Neural cell (in vitro differentiated cells): ENCODE measurements at regions not wholly inside any gene's neighbourhood (a gene's known extent, or its start where the extent isn't known, plus 50 kb on each side); places are given as distances from the start of the nearest gene placed in this dataset.

Experiments
- CTCF ChIP-seq: fragments of 450-650 bp; IDR thresholded peaks from 2 replicates; pipeline ENCODE4 v1.5.1; 2014; ENCODE audit warnings: antibody characterized with exemption, mild to moderate bottlenecking, moderate library complexity; ENCODE audit not compliant: poor library complexity, severe bottlenecking
- EZH2 ChIP-seq: fragments of 200-600, 300-800 bp; shearing (Covaris generic), sonication (generic); IDR thresholded peaks from 2 replicates; pipeline ENCODE4 v1.6.1; 2014; ENCODE audit warnings: antibody characterized with exemption, low read length, borderline replicate concordance, mild to moderate bottlenecking; ENCODE audit not compliant: insufficient read depth, poor library complexity, severe bottlenecking
- POLR2AphosphoS5 ChIP-seq: IDR thresholded peaks from 2 replicates; pipeline ENCODE4 v1.6.1; 2012
- REST ChIP-seq: IDR thresholded peaks from 2 replicates; pipeline ENCODE4 v1.6.1; 2012; ENCODE audit warnings: borderline replicate concordance

- no peak for TF ChIP-seq CTCF
- no peak for TF ChIP-seq POLR2AphosphoS5
- no peak for TF ChIP-seq REST
- TF ChIP-seq EZH2: no peak
Observed at GRCh38 chr5:93904917-93905316, 163.5 kb upstream of the POU5F2 start.
